Glomerular visceral epithelial cell (primary cell): ENCODE measurements at regions not wholly inside any gene's neighbourhood (a gene's known extent, or its start where the extent isn't known, plus 50 kb on each side); places are given as distances from the start of the nearest gene placed in this dataset.
"Not testable (repeated sequence)": the region's sequence is repeated elsewhere in the genome, so short reads cannot be mapped to it uniquely, and the experiment has no call there.

ENCODE experiments used
- DNase-seq: peaks from one replicate; pipeline ENCODE4 v3.0.0-alpha.2; 2016; ENCODE audit errors: extremely low spot score

GRCh38 chr6:23747239-23747638, 378.8 kb upstream of the NRSN1 start:
- no peak for DNase-seq

- DNase-seq, result no peak
Observed at GRCh38 chr6:23752414-23752813, 373.6 kb upstream of the NRSN1 start.

GRCh38 chr6:23754197-23754596, 371.8 kb upstream of the NRSN1 start:
- no peak for DNase-seq

GRCh38 chr6:23775127-23775526, 350.9 kb upstream of the NRSN1 start:
- no peak for DNase-seq

GRCh38 chr6:23783901-23784300, 342.1 kb upstream of the NRSN1 start:
- no peak for DNase-seq

- DNase-seq, result no peak
Observed at GRCh38 chr6:23784301-23784919, 341.6 kb upstream of the NRSN1 start.

- DNase-seq, result no peak
Observed at GRCh38 chr6:23790756-23791155, 335.3 kb upstream of the NRSN1 start.

- no peak for DNase-seq
Observed at GRCh38 chr6:23797041-23797440, 329.0 kb upstream of the NRSN1 start.

- not testable (repeated sequence) for DNase-seq
Observed at GRCh38 chr6:23804289-23804688, 321.7 kb upstream of the NRSN1 start.

- DNase-seq, result not testable (repeated sequence)
Observed at GRCh38 chr6:23821141-23821540, 304.9 kb upstream of the NRSN1 start.

- DNase-seq, result no peak
Observed at GRCh38 chr6:23823421-23823820, 302.6 kb upstream of the NRSN1 start.

GRCh38 chr6:23826572-23826971, 299.4 kb upstream of the NRSN1 start:
- no peak for DNase-seq

- DNase-seq, result no peak
Observed at GRCh38 chr6:23828861-23829260, 297.2 kb upstream of the NRSN1 start.

GRCh38 chr6:23841116-23841515, 284.9 kb upstream of the NRSN1 start:
- DNase-seq, result no peak

- no peak for DNase-seq
Observed at GRCh38 chr6:23842760-23843159, 283.3 kb upstream of the NRSN1 start.

GRCh38 chr6:23851522-23851921, 274.5 kb upstream of the NRSN1 start:
- DNase-seq, result no peak

- DNase-seq, result not testable (repeated sequence)
Observed at GRCh38 chr6:23853566-23854133, 272.4 kb upstream of the NRSN1 start.

- DNase-seq, result not testable (repeated sequence)
Observed at GRCh38 chr6:23854154-23854553, 271.9 kb upstream of the NRSN1 start.

GRCh38 chr6:23855497-23856116, 270.4 kb upstream of the NRSN1 start:
- DNase-seq, result no peak

GRCh38 chr6:23870496-23870895, 255.5 kb upstream of the NRSN1 start:
- no peak for DNase-seq

GRCh38 chr6:23873161-23873560, 252.9 kb upstream of the NRSN1 start:
- DNase-seq, result no peak

- no peak for DNase-seq
Observed at GRCh38 chr6:23875006-23875405, 251.0 kb upstream of the NRSN1 start.

GRCh38 chr6:23879816-23880215, 246.2 kb upstream of the NRSN1 start:
- DNase-seq, result no peak
